Psoas muscle (tissue), 7 donors: ENCODE measurements at regions not wholly inside any gene's neighbourhood (a gene's known extent, or its start where the extent isn't known, plus 50 kb on each side); places are given as distances from the start of the nearest gene placed in this dataset.

ENCODE experiments used
- ATAC-seq, 4 donors: fragments of 200-7000 bp; cut with Tn5 transposase; one replicate each; pipeline ENCODE4 v1.9.1; 2020; ENCODE audit warnings: moderate library complexity in 3 of 4, mild to moderate bottlenecking in 2 of 4
- DNase-seq, 2 donors: peaks; one replicate each; pipeline ENCODE4 v3.0.0-alpha.2; 2020
- H3K27ac ChIP-seq: fragments of 200-600 bp; one replicate; pipeline ENCODE4 v1.8.0; 2022
- H3K27me3 ChIP-seq, 3 donors: fragments of 200-600 bp in 1 of 3; one replicate each; pipeline versions ENCODE4 v1.6.1 to v1.8.0; 2013 to 2022; ENCODE audit warnings: low read length in 2 of 3, mild to moderate bottlenecking in 2 of 3, moderate library complexity in 1 of 3; ENCODE audit not compliant: insufficient read depth in 3 of 3
- H3K36me3 ChIP-seq, 2 donors: fragments of 200-600 bp in 1 of 2; one replicate each; pipeline versions ENCODE4 v1.6.1 to v1.8.0; 2013 to 2022; ENCODE audit warnings: low read depth in 1 of 2, mild to moderate bottlenecking in 1 of 2, moderate library complexity in 1 of 2; ENCODE audit not compliant: insufficient read depth in 1 of 2
- H3K4me1 ChIP-seq: fragments of 200-600 bp; one replicate; pipeline ENCODE4 v1.8.0; 2022
- H3K4me3 ChIP-seq: fragments of 200-600 bp; one replicate; pipeline ENCODE4 v1.8.0; 2022; ENCODE audit warnings: mild to moderate bottlenecking
- H3K9me3 ChIP-seq: fragments of 200-600 bp; one replicate; pipeline ENCODE4 v1.8.0; 2022
- CTCF ChIP-seq: fragments of 200-600 bp; IDR thresholded peaks from one replicate; pipeline ENCODE4 v1.8.0; 2022; ENCODE audit warnings: antibody characterized with exemption
- WGBS, 3 donors: extraction: QIAGEN DNeasy Blood & Tissue Kit; methylation state at CpG; one replicate each; pipeline versions ENCODE4 v1.1.6 to v1.1.7; 2013; 5-methylcytosine and 5-hydroxymethylcytosine counted together
- intact Hi-C, 2 donors: fragments of 100-400 bp; cut with DNase I; formaldehyde crosslinking; loops; one replicate each; pipeline versions ENCODE4 v1.11.0 to v1.14.2; 2022
- donor health status: healthy with polysubstance abuse.
- donor health status: DM: no; HTN: no; CAD: no; lungs with moderate emphysema.
- donor health status: Bipolar disorder and iron deficiency.
- donor health status: healthy.
- donor health status: DM: yes; HTN: yes; CAD: no.
- donor health status: DM: no; HTN: no; CAD: no.
- donor health status: DM: yes; HTN: yes; CAD: no.

- intact Hi-C loops, result no loop called here
- Histone ChIP-seq H3K27me3 (no peaks in the 10 kb centered on the region), H3K36me3 (no peaks in the 10 kb centered on the region), H3K27ac (no peak overlapping the region), H3K4me1 (no peaks in the 10 kb centered on the region), H3K4me3 (no peak overlapping the region), H3K9me3 (no peaks in the 10 kb centered on the region)
- 72 to 88% (median 73%) methylated on average over 9 of the region's 9 CpGs for WGBS, 3 donors
- no peak for ATAC-seq
- DNase-seq, result no peak
- TF ChIP-seq CTCF, result no peak
Measured at GRCh38 chr5:3654515-3654914, 58.9 kb downstream of the IRX1 start.

- no peaks in the 10 kb centered on the region for H3K36me3 ChIP-seq
- no peaks in the 10 kb centered on the region for H3K27me3 ChIP-seq
- no peak overlapping the region for H3K27ac ChIP-seq
- H3K4me1 ChIP-seq, result no peaks in the 10 kb centered on the region
- H3K9me3 ChIP-seq, result no peaks in the 10 kb centered on the region
- no peak overlapping the region for H3K4me3 ChIP-seq
- TF ChIP-seq CTCF, result no peak
- ATAC-seq (no peak), DNase-seq (no peak)
- intact Hi-C loops, result no loop called here
- WGBS, 3 donors, result 63 to 74% (median 67%) methylated on average over 7 of the region's 7 CpGs
Measured at GRCh38 chr5:3656803-3657202, 61.2 kb downstream of the IRX1 start.

- no peaks in the 10 kb centered on the region for H3K36me3 ChIP-seq
- no peaks in the 10 kb centered on the region for H3K9me3 ChIP-seq
- intact Hi-C loops, result no loop called here
- no peaks in the 10 kb centered on the region for H3K4me1 ChIP-seq
- 80 to 84% (median 81%) methylated on average over 18 of the region's 18 CpGs for WGBS, 3 donors
- TF ChIP-seq CTCF, result no peak
- no peak overlapping the region for H3K4me3 ChIP-seq
- no peak for DNase-seq
- H3K27ac ChIP-seq, result no peak overlapping the region
- H3K27me3 ChIP-seq, result no peaks in the 10 kb centered on the region
- ATAC-seq, result no peak
Measured at GRCh38 chr5:3657364-3658022, 61.9 kb downstream of the IRX1 start.

- H3K9me3 ChIP-seq, result no peaks in the 10 kb centered on the region
- H3K27me3 ChIP-seq, result no peaks in the 10 kb centered on the region
- H3K27ac ChIP-seq, result no peak overlapping the region
- DNase-seq, result no peak
- no peak overlapping the region for H3K4me3 ChIP-seq
- no peaks in the 10 kb centered on the region for H3K4me1 ChIP-seq
- H3K36me3 ChIP-seq, result no peaks in the 10 kb centered on the region
- TF ChIP-seq CTCF, result no peak
- 78 to 84% (median 80%) methylated on average over 10 of the region's 10 CpGs for WGBS, 3 donors
- intact Hi-C loops, result no loop called here
- ATAC-seq, result no peak
Measured at GRCh38 chr5:3658929-3659328, 63.3 kb downstream of the IRX1 start.

GRCh38 chr5:3659907-3660306 is 64.3 kb downstream of the IRX1 start:
- no peak for ATAC-seq
- Histone ChIP-seq H3K9me3 (no peaks in the 10 kb centered on the region), H3K27me3 (no peaks in the 10 kb centered on the region), H3K36me3 (no peaks in the 10 kb centered on the region), H3K27ac (no peak overlapping the region), H3K4me3 (no peak overlapping the region), H3K4me1 (no peaks in the 10 kb centered on the region)
- no peak for TF ChIP-seq CTCF
- WGBS, 3 donors, result 75 to 78% (median 77%) methylated on average over 8 of the region's 8 CpGs
- intact Hi-C loops, result no loop called here
- DNase-seq, result no peak
